HG02973 (cell line): ENCODE measurements at regions not wholly inside any gene's neighbourhood (a gene's known extent, or its start where the extent isn't known, plus 50 kb on each side); places are given as distances from the start of the nearest gene placed in this dataset.
"Not testable (repeated sequence)": the region's sequence is repeated elsewhere in the genome, so short reads cannot be mapped to it uniquely, and the experiment has no call there.

ENCODE experiments used
- ATAC-seq: cut with Tn5 transposase; IDR thresholded peaks from one replicate; pipeline ENCODE4 v1.9.1; 2021; ENCODE audit warnings: moderate library complexity; ENCODE audit not compliant: unreplicated experiment

DNA sequence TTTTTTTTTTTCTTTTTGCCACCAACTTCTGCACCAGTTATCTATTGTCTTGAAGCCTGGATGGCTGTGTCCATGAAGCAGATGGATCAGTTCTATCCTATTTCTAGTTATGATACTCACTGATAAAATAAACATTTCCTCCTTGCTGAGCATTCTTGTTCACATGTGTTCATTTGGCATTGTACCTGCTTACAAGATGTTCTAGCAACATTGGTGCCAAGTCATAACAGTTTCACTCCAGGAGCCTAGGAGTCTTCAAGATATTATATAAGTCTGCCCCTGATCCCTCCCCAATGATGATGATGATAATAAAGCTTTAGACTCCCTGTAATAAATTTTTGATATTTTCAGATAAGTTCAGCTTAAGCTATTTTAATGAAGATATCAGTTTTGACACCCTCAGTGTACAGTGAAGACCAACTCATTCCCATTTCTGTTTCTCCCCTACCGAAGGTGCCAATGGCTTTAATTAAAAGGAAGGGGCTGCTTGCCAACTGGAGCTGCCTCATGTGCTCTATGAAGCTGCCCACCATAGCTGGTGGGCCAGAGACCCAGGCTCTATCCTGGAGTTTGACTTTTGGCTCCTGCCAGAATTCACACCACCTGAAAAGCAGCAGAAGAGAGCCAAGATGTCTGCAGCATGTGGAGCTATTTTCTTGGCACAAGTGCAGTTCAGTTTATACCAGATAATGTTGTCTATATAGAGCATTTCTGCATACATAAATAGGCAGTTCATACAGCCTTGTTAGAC lies 265.4 kb upstream of the TET2 start:
- no peak for ATAC-seq

DNA sequence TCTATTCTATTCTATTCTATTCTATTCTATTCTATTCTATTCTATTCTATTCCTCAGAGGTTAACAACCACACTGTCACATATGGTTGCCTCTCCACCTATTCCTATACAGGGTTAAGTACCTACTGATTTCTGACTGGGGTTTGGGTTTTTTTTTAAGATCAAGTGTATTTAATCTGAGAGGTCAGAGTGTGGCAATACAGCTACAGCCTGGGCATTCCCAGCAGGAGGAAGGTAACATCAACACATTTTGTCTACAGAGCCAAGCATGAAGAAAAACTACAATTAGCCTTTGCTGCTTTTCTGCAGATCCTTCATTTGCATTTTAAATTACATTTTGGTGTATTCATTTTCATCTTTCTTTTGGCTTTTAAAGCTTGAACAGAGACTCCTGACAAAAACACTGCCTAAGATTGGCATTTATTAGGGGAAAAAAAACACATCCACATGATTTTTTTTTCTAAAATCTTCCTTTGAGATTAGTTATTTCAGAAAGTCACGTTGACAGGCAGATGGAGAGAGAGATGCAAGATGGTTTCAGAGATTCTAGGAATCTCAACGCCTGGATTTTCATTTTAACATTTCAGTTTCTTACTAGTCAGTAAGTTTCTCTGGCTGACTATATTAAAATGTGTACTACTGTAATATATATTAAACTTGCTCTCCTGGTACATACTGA lies 255.9 kb upstream of the TET2 start:
- ATAC-seq, result no peak

- peak; percentile 70 for ATAC-seq
Observed at GRCh38 chr4:104896660-104897645, 249.7 kb upstream of the TET2 start.

GRCh38 chr4:104899863-104900262 lies 246.8 kb upstream of the TET2 start:
- ATAC-seq, result no peak

- no peak for ATAC-seq
Observed at GRCh38 chr4:104901438-104901837, 245.2 kb upstream of the TET2 start.

- no peak for ATAC-seq
Observed at GRCh38 chr4:104901961-104902605, 244.6 kb upstream of the TET2 start.

GRCh38 chr4:104905065-104905464 lies 241.6 kb upstream of the TET2 start:
- no peak for ATAC-seq

DNA sequence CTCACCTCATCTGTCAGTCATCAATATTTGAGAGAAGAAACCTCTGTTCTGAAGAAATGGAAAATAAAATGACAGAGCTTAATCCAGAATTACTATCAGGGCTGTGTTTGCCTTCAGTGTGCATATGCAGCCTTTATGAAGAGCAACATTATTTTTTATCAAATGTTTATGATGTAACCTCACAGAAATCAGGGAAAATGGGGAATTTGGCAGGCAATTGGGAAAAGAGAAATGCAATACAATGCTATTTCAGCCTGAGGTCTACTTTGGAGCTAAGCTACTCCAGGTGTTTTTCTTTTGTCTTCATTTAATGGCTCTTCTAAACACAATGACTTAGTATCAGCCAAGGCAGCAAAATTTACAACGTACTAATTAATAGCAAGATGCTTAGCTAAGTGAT lies 241.1 kb upstream of the TET2 start:
- ATAC-seq, result no peak

- ATAC-seq, result no peak
Observed at GRCh38 chr4:104906276-104906675, 240.4 kb upstream of the TET2 start.

- ATAC-seq, result no peak
Observed at GRCh38 chr4:104907074-104907649, 239.5 kb upstream of the TET2 start.

GRCh38 chr4:104907991-104908390 lies 238.7 kb upstream of the TET2 start:
- no peak for ATAC-seq

GRCh38 chr4:104909376-104909775 lies 237.3 kb upstream of the TET2 start:
- ATAC-seq, result no peak

DNA sequence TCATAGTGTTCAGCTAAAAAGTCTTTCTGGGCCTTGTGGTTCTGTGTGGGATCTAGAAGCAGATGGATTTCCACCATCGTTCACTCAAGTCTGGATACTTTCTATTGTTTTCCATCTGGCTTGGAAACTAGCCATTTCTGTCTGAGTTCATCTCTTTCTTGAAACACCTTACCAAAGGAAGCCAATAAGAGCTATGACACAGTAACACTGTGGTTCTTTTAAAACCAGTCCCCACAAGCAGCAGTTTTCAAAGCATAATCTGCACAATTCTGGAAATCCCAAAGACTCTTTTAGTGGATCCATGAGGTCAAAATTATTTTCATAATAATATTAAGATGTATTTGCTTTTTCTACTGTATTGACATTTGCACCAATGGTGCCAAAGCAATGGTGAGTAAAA lies 234.2 kb upstream of the TET2 start:
- no peak for ATAC-seq

DNA sequence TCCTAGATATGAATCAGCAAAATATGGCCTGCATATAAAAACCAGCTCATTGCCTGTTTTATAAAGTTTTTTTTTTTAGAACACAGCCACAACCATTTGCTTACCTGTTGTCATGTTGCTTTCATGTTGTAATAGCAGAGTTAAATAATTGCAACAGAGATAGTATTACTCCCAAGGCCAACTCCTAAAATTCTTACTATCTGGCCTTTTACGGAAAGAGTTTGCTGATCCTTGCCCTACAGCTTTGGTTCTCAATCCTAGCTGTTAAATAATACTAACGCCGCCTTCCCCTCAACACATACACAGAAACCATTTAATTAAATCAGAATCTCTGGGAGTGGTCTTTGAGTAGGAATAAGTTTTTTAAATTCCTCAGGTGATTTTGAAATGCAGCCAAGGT lies 231.3 kb upstream of the TET2 start:
- ATAC-seq, result no peak

- ATAC-seq, result no peak
Observed at GRCh38 chr4:104915864-104916263, 230.8 kb upstream of the TET2 start.

- no peak for ATAC-seq
Observed at GRCh38 chr4:104919406-104919805, 227.3 kb upstream of the TET2 start.

DNA sequence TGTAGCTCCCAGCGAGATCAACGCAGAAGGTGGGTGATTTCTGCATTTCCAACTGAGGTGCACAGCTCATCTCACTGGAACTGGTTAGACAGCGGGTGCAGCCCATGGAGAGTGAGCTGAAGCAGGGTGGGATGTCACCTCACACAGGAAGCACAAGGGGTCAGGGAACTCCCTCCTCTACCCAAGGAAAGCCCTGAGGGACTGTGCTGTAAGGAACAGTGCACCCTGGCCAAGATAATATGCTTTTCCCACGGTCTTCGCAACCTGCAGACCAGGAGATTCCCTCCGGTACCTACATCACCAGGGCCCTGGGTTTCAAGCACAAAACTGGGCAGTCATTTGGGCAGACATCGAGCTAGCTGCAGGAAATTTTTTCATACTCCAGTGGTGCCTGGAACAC lies 216.4 kb upstream of the TET2 start:
- no peak for ATAC-seq

- not testable (repeated sequence) for ATAC-seq
Observed at GRCh38 chr4:104930745-104931736, 215.6 kb upstream of the TET2 start.

DNA sequence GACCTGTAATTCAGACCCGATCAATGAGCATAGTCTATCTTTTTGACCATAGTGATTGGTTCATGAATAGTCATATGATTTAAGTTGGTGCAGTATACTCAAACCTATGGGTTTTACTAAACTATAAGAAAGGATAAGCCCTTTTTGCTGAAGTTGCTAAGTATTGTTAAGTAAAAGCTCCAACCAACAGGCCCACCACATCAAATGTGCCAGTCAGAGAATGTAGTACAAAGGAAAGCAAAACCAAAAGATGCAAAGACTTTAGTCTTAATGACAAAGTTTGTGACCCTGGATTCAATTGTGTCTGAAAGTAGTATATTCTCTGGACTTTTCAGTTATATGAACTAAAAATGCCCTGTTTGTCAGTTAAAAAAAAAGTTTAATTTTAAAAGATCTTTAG lies 208.1 kb upstream of the TET2 start:
- ATAC-seq, result no peak
